ENCODE measurements at regions not wholly inside any gene's neighbourhood (a gene's known extent, or its start where the extent isn't known, plus 50 kb on each side); places are given as distances from the start of the nearest gene placed in this dataset.

DNA sequence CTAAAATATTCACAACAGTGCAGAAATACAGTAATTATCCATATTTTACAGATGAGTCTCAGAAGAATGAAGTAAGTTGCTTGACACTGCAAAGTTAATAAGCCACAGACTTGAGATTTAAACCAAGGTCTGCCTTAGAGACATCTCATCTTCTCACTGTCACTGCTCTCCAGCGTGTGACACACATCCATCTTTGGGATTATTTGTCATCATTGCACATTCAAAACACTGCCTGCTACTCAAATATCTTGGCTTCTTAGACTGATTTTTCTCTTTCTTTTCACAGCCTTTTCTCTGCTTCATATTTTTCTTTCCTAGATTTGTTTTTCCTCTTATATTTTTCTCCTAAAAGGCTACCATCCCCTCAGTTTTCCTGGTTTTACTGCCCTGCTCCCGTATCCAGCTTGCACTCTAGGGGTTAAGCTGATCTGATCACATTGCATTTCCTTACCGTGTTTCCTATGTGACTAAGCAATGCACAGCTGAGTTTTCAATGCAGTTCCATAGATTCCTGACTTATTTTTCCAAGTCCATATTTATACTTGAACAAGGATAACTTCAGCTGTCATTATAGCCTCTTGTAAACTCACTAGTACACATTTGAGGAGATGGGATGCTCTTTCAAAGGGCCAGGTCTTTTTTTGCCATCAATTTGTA lies 353.0 kb downstream of the PLK2 start:
- no peak for DNase-seq (ENCODE audit: low spot score)
- Histone ChIP-seq H3K4me3 (ENCODE audit: low read depth in 1 of 3, low read length in 3 of 3) (no peak overlapping the region), H3K36me3 (ENCODE audit: control insufficient read depth in 4 of 4, insufficient read depth in 3 of 4, low read depth in 1 of 4, low read length in 3 of 4) (no peaks in the 10 kb centered on the region), H3K27me3 (ENCODE audit: control insufficient read depth in 4 of 4, insufficient read depth in 4 of 4, low read length in 3 of 4) (peaks cover 0 to 3% (median 0%) of the 10 kb centered on the region in 4 donors), H3K27ac (ENCODE audit: low read depth in 1 of 2, low read length in 2 of 2) (no peak overlapping the region), H3K9me3 (ENCODE audit: control insufficient read depth in 4 of 4, low read length in 3 of 4) (no peaks in the 10 kb centered on the region), H3K4me1 (ENCODE audit: control insufficient read depth in 4 of 4, insufficient read depth in 4 of 4, low read length in 3 of 4) (no peaks in the 10 kb centered on the region), H3K9ac (ENCODE audit: low read depth in 1 of 2, low read length in 2 of 2) (no peak overlapping the region)
- TF ChIP-seq NR2F2 (IDR thresholded peaks at IDR 0.05) (no peak), SP1 (IDR thresholded peaks at IDR 0.05) (no peak), YY1 (IDR thresholded peaks at IDR 0.05) (no peak), HNF4G (IDR thresholded peaks at IDR 0.05) (no peak), EGR1 (IDR thresholded peaks at IDR 0.05; ENCODE audit: low read depth in 2 of 2) (no peak), HNF4A (conservative IDR thresholded peaks at IDR 0.05) (no peak), RXRA (IDR thresholded peaks at IDR 0.05) (no peak), FOXA1 (IDR thresholded peaks at IDR 0.05) (no peak), GABPA (IDR thresholded peaks at IDR 0.05 in 1 of 2, conservative IDR thresholded peaks at IDR 0.05 in 1 of 2) (no peak), RAD21 (IDR thresholded peaks at IDR 0.05) (no peak), TAF1 (conservative IDR thresholded peaks at IDR 0.05) (no peak), FOXA2 (IDR thresholded peaks at IDR 0.05) (no peak)
- TF ChIP-seq, protein P1, sequence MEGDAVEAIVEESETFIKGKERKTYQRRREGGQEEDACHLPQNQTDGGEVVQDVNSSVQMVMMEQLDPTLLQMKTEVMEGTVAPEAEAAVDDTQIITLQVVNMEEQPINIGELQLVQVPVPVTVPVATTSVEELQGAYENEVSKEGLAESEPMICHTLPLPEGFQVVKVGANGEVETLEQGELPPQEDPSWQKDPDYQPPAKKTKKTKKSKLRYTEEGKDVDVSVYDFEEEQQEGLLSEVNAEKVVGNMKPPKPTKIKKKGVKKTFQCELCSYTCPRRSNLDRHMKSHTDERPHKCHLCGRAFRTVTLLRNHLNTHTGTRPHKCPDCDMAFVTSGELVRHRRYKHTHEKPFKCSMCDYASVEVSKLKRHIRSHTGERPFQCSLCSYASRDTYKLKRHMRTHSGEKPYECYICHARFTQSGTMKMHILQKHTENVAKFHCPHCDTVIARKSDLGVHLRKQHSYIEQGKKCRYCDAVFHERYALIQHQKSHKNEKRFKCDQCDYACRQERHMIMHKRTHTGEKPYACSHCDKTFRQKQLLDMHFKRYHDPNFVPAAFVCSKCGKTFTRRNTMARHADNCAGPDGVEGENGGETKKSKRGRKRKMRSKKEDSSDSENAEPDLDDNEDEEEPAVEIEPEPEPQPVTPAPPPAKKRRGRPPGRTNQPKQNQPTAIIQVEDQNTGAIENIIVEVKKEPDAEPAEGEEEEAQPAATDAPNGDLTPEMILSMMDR (IDR thresholded peaks at IDR 0.05; ENCODE audit: low read depth, low read length, missing input control) = no peak
- TF ChIP-seq, protein P2, sequence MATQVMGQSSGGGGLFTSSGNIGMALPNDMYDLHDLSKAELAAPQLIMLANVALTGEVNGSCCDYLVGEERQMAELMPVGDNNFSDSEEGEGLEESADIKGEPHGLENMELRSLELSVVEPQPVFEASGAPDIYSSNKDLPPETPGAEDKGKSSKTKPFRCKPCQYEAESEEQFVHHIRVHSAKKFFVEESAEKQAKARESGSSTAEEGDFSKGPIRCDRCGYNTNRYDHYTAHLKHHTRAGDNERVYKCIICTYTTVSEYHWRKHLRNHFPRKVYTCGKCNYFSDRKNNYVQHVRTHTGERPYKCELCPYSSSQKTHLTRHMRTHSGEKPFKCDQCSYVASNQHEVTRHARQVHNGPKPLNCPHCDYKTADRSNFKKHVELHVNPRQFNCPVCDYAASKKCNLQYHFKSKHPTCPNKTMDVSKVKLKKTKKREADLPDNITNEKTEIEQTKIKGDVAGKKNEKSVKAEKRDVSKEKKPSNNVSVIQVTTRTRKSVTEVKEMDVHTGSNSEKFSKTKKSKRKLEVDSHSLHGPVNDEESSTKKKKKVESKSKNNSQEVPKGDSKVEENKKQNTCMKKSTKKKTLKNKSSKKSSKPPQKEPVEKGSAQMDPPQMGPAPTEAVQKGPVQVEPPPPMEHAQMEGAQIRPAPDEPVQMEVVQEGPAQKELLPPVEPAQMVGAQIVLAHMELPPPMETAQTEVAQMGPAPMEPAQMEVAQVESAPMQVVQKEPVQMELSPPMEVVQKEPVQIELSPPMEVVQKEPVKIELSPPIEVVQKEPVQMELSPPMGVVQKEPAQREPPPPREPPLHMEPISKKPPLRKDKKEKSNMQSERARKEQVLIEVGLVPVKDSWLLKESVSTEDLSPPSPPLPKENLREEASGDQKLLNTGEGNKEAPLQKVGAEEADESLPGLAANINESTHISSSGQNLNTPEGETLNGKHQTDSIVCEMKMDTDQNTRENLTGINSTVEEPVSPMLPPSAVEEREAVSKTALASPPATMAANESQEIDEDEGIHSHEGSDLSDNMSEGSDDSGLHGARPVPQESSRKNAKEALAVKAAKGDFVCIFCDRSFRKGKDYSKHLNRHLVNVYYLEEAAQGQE (IDR thresholded peaks at IDR 0.05) = no peak
- TF ChIP-seq, protein P3, sequence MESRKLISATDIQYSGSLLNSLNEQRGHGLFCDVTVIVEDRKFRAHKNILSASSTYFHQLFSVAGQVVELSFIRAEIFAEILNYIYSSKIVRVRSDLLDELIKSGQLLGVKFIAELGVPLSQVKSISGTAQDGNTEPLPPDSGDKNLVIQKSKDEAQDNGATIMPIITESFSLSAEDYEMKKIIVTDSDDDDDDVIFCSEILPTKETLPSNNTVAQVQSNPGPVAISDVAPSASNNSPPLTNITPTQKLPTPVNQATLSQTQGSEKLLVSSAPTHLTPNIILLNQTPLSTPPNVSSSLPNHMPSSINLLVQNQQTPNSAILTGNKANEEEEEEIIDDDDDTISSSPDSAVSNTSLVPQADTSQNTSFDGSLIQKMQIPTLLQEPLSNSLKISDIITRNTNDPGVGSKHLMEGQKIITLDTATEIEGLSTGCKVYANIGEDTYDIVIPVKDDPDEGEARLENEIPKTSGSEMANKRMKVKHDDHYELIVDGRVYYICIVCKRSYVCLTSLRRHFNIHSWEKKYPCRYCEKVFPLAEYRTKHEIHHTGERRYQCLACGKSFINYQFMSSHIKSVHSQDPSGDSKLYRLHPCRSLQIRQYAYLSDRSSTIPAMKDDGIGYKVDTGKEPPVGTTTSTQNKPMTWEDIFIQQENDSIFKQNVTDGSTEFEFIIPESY (IDR thresholded peaks at IDR 0.05) = no peak
- TF ChIP-seq, protein P4, sequence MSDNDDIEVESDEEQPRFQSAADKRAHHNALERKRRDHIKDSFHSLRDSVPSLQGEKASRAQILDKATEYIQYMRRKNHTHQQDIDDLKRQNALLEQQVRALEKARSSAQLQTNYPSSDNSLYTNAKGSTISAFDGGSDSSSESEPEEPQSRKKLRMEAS (IDR thresholded peaks at IDR 0.05) = no peak
- WGBS = 63% methylated on average over 3 of the region's 3 CpGs

DNA sequence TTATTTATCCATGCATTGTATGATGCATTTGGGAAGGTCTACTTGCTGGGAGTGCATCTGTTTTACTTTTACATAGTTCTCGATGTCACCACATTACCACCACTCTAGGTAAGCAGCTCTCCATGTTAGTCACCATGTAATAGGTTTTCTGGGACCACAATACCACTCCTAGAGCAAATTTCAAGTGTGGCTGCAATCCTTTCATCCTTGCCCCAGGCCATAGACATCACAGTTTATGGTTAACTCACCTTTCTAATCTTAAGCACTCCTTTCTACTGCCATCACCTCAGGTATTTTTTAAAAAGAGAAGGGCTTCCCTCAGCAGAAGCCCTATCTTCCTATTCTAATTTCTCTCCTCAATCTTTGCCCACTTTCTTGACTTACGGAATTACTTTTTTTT lies 354.1 kb downstream of the PLK2 start:
- WGBS = 89% methylated on average over 2 of the region's 2 CpGs
- no peaks in the 10 kb centered on the region for H3K36me3 ChIP-seq (ENCODE audit: control insufficient read depth in 4 of 4, insufficient read depth in 3 of 4, low read depth in 1 of 4, low read length in 3 of 4)
- H3K27ac ChIP-seq (ENCODE audit: low read depth in 1 of 2, low read length in 2 of 2) = no peak overlapping the region
- H3K9me3 ChIP-seq (ENCODE audit: control insufficient read depth in 4 of 4, low read length in 3 of 4) = no peaks in the 10 kb centered on the region
- no peak for DNase-seq (ENCODE audit: low spot score)
- H3K9ac ChIP-seq (ENCODE audit: low read depth in 1 of 2, low read length in 2 of 2) = no peak overlapping the region
- no peak overlapping the region for H3K4me3 ChIP-seq (ENCODE audit: low read depth in 1 of 3, low read length in 3 of 3)
- no peaks in the 10 kb centered on the region for H3K4me1 ChIP-seq (ENCODE audit: control insufficient read depth in 4 of 4, insufficient read depth in 4 of 4, low read length in 3 of 4)
- no peak for TF ChIP-seq GABPA (IDR thresholded peaks at IDR 0.05 in 1 of 2, conservative IDR thresholded peaks at IDR 0.05 in 1 of 2)
- TF ChIP-seq, protein P2 (IDR thresholded peaks at IDR 0.05) = no peak
- TF ChIP-seq FOXA1 (IDR thresholded peaks at IDR 0.05) = no peak
- TF ChIP-seq, protein P4 (IDR thresholded peaks at IDR 0.05) = no peak
- TF ChIP-seq FOXA2 (IDR thresholded peaks at IDR 0.05) = no peak
- no peak for TF ChIP-seq JUND (IDR thresholded peaks at IDR 0.05)
- no peak for TF ChIP-seq NR2F2 (IDR thresholded peaks at IDR 0.05)
- H3K27me3 ChIP-seq (ENCODE audit: control insufficient read depth in 4 of 4, insufficient read depth in 4 of 4, low read length in 3 of 4) = peaks cover 0 to 3% (median 0%) of the 10 kb centered on the region in 4 donors

All from liver (tissue), 8 donors.